IMR-90 (cell line): ENCODE measurements at regions not wholly inside any gene's neighbourhood (a gene's known extent, or its start where the extent isn't known, plus 50 kb on each side); places are given as distances from the start of the nearest gene placed in this dataset.

Experiments
- ATAC-seq: fragments of 200-7000 bp; cut with Tn5 transposase; 2 replicates; pipeline ENCODE4 v1.9.1; 2020; ENCODE audit warnings: low read depth, mild to moderate bottlenecking, moderate library complexity
- BruUV-seq: library from RNA; stranded (reverse); fragments of 400-500 nt; replicated peaks from 2 replicates; lab custom pipeline; 2021; lab: Mats Ljungman, UMichigan
- CTCF ChIA-PET: fragments of 300-600 bp; formaldehyde crosslinking; extraction: SDS; loops from one replicate; lab custom pipeline; 2021; ENCODE audit warnings: antibody characterized with exemption; lab: Yijun Ruan, JAX
- POLR2A ChIA-PET: fragments of 300-600 bp; sonication (Branson Sonifier 250); formaldehyde crosslinking; loops from one replicate; lab custom pipeline; 2022; ENCODE audit warnings: antibody characterized with exemption; ENCODE audit not compliant: unreplicated experiment; lab: Charles Lee
- DNase-seq: peaks from one replicate; pipeline ENCODE4 v3.0.0; 2013
- H2AFZ ChIP-seq: replicated peaks from 2 replicates; pipeline ENCODE3; 2013; ENCODE audit warnings: low read length, mild to moderate bottlenecking; ENCODE audit not compliant: poor library complexity
- H2AK5ac ChIP-seq: 2 replicates; pipeline ENCODE4 v1.6.1; 2013; ENCODE audit warnings: low read depth, low read length, inconsistent platforms
- H2AK9ac ChIP-seq: replicated peaks from 2 replicates; pipeline ENCODE3; 2013; ENCODE audit warnings: mild to moderate bottlenecking, low read depth, low read length, moderate library complexity; ENCODE audit not compliant: poor library complexity
- H2BK120ac ChIP-seq: 2 replicates; pipeline ENCODE4 v1.6.1; 2013; ENCODE audit warnings: low read depth, low read length, inconsistent platforms
- H2BK15ac ChIP-seq: 3 replicates; pipeline ENCODE4 v1.6.1; 2013; ENCODE audit warnings: low read depth, low read length, inconsistent platforms
- H2BK20ac ChIP-seq: 2 replicates; pipeline ENCODE4 v1.6.1; 2013; ENCODE audit warnings: low read depth, mild to moderate bottlenecking, inconsistent platforms, low read length, moderate library complexity
- H2BK5ac ChIP-seq: 2 replicates; pipeline ENCODE4 v1.6.1; 2013; ENCODE audit warnings: mild to moderate bottlenecking, low read depth, low read length, inconsistent platforms; ENCODE audit not compliant: poor library complexity, severe bottlenecking
- H3K14ac ChIP-seq: replicated peaks from 2 replicates; pipeline ENCODE4 v1.6.1; 2013; ENCODE audit warnings: low read depth, low read length, inconsistent platforms
- H3K18ac ChIP-seq: 2 replicates; pipeline ENCODE4 v1.6.1; 2013; ENCODE audit warnings: low read depth, low read length, control low read depth
- H3K23ac ChIP-seq: 2 replicates; pipeline ENCODE4 v1.6.1; 2013; ENCODE audit warnings: low read depth, low read length, inconsistent platforms
- H3K27ac ChIP-seq: 2 replicates; pipeline ENCODE4 v1.5.1; 2013; ENCODE audit warnings: mild to moderate bottlenecking, control low read depth, low read length; ENCODE audit not compliant: insufficient read depth
- H3K27me3 ChIP-seq: 2 replicates; pipeline ENCODE4 v1.6.1; 2013; ENCODE audit warnings: low read length; ENCODE audit not compliant: control insufficient read depth, insufficient read depth
- H3K36me3 ChIP-seq: 2 replicates; pipeline ENCODE4 v1.6.1; 2013; ENCODE audit warnings: low read length, mixed read lengths; ENCODE audit not compliant: control insufficient read depth, insufficient read depth
- H3K4ac ChIP-seq: 2 replicates; pipeline ENCODE4 v1.6.1; 2013; ENCODE audit warnings: low read depth, low read length, inconsistent platforms
- H3K4me1 ChIP-seq: 2 replicates; pipeline ENCODE4 v1.6.1; 2013; ENCODE audit warnings: low read length, mixed read lengths; ENCODE audit not compliant: control insufficient read depth, insufficient read depth
- H3K4me2 ChIP-seq: 2 replicates; pipeline ENCODE4 v1.6.1; 2013; ENCODE audit warnings: low read depth, mild to moderate bottlenecking, control low read depth, low read length, moderate library complexity
- H3K4me3 ChIP-seq: 2 replicates; pipeline ENCODE4 v1.5.1; 2013; ENCODE audit warnings: low read depth, mild to moderate bottlenecking, control low read depth, low read length, moderate library complexity; ENCODE audit not compliant: insufficient read depth
- H3K56ac ChIP-seq: 2 replicates; pipeline ENCODE4 v1.6.1; 2013; ENCODE audit warnings: low read length, inconsistent platforms; ENCODE audit not compliant: insufficient read depth; ENCODE audit errors: extremely low read depth
- H3K79me1 ChIP-seq, 2 experiments: 2 replicates each; pipeline ENCODE4 v1.6.1; 2013; ENCODE audit warnings: low read length in 2 of 2, inconsistent platforms in 1 of 2, low read depth in 1 of 2
- H3K9ac ChIP-seq: 2 replicates; pipeline ENCODE4 v1.6.1; 2013; ENCODE audit warnings: low read depth, low read length, control low read depth
- H3K9me1 ChIP-seq: 2 replicates; pipeline ENCODE4 v1.6.1; 2013; ENCODE audit warnings: low read length, inconsistent platforms; ENCODE audit not compliant: insufficient read depth
- H3K9me3 ChIP-seq: 2 replicates; pipeline ENCODE4 v1.6.1; 2013; ENCODE audit warnings: low read length; ENCODE audit not compliant: control insufficient read depth, insufficient read depth
- H4K20me1 ChIP-seq: 2 replicates; pipeline ENCODE4 v1.6.1; 2013; ENCODE audit warnings: low read length, inconsistent platforms; ENCODE audit not compliant: insufficient read depth
- H4K5ac ChIP-seq: 2 replicates; pipeline ENCODE4 v1.6.1; 2013; ENCODE audit warnings: mild to moderate bottlenecking, low read depth, low read length, control low read depth
- H4K8ac ChIP-seq, 2 experiments: 2 replicates each; pipeline ENCODE4 v1.6.1; 2013; ENCODE audit warnings: low read depth in 2 of 2, low read length in 2 of 2, control low read depth in 1 of 2, inconsistent platforms in 1 of 2
- H4K91ac ChIP-seq: 2 replicates; pipeline ENCODE4 v1.6.1; 2013; ENCODE audit warnings: low read depth, low read length, inconsistent platforms; ENCODE audit not compliant: insufficient read depth
- NFE2L2 ChIP-seq: fragments of 150-350 bp; IDR thresholded peaks from 2 replicates; pipeline ENCODE4 v1.6.1; 2016; ENCODE audit warnings: low read depth, mild to moderate bottlenecking, low read length
- WGBS, 2 experiments: methylation state at CpG; one replicate each; pipeline versions ENCODE4 v1.1.5 to v1.1.7; 2013; ENCODE audit warnings: missing lambda C conversion rate in 2 of 2; ENCODE audit not compliant: insufficient read length in 1 of 2; ENCODE audit errors: extremely low coverage in 2 of 2; 5-methylcytosine and 5-hydroxymethylcytosine counted together
- dilution Hi-C: fragments of 300-500 bp; cut with HindIII; formaldehyde crosslinking; loops from one replicate; pipeline ENCODE4 v1.14.3; 2018; ENCODE audit warnings: low sequenced_read_pairs; ENCODE audit not compliant: unreplicated experiment
- in situ Hi-C: fragments of 300-500 bp; cut with MboI; formaldehyde crosslinking; loops from 3 replicates; pipeline ENCODE4 v1.14.3; 2019; ENCODE audit warnings: low sequenced_read_pairs, inconsistent platforms, mixed read lengths
- intact Hi-C: fragments of 100-400 bp; cut with micrococcal nuclease; formaldehyde crosslinking; loops from 2 replicates; pipeline ENCODE4 v1.10.0; 2022

- DNase-seq = no peak
- Histone ChIP-seq H2BK5ac (no peak overlapping the region), H2AK5ac (no peak overlapping the region), H3K9ac (no peak overlapping the region), H4K91ac (no peak overlapping the region), H3K23ac (no peak overlapping the region), H3K14ac (no peak overlapping the region), H2AK9ac (no peak overlapping the region), H3K27ac (no peak overlapping the region), H3K9me3 (peaks cover 7% of the 10 kb centered on the region), H3K36me3 (no peaks in the 10 kb centered on the region), H3K27me3 (no peaks in the 10 kb centered on the region), H3K79me1 (no peaks in the 10 kb centered on the region), H3K4ac (no peak overlapping the region), H3K4me2 (no peak overlapping the region), H3K56ac (no peak overlapping the region), H2BK120ac (no peak overlapping the region), H2BK20ac (no peak overlapping the region), H3K18ac (no peak overlapping the region), H3K9me1 (no peaks in the 10 kb centered on the region), H4K5ac (no peak overlapping the region), H4K8ac (no peak overlapping the region), H2BK15ac (no peak overlapping the region), H3K4me1 (no peaks in the 10 kb centered on the region), H4K20me1 (no peaks in the 10 kb centered on the region), H3K4me3 (no peak overlapping the region), H2AFZ (no peak overlapping the region)
- dilution Hi-C loops (no loop called here), intact Hi-C loops (no loop called here), in situ Hi-C loops (no loop called here)
- ATAC-seq = no peak
- BruUV-seq = no TSS peak
- POLR2A ChIA-PET = no interaction called here
- CTCF ChIA-PET = interaction anchor here (0.7 kb wide), 1 partner anchor 295 kb away, joined by 3 read pairs; no protein-coding TSS in a partner anchor
- no peak for TF ChIP-seq NFE2L2
- no CpG with 5 or more reads among the region's 1 CpG for WGBS, 2 experiments
These were observed 186.2 kb upstream of the MEX3C start for GRCh38 chr18:51383711-51384110.
